ENCODE measurements at regions not wholly inside any gene's neighbourhood (a gene's known extent, or its start where the extent isn't known, plus 50 kb on each side); places are given as distances from the start of the nearest gene placed in this dataset.

- TF ChIP-seq TAF9B (IDR thresholded peaks at IDR 0.05; ENCODE audit: partially characterized antibody) (no peak), HDAC2 (IDR thresholded peaks at IDR 0.05) (no peak), PHF20 (IDR thresholded peaks at IDR 0.05; ENCODE audit: partially characterized antibody) (no peak), ZSCAN32 (CRISPR knock-in tag; IDR thresholded peaks at IDR 0.05) (no peak), LEF1 (IDR thresholded peaks at IDR 0.05) (no peak), ERF (CRISPR knock-in tag; IDR thresholded peaks at IDR 0.05) (no peak), ZBTB26 (CRISPR knock-in tag; IDR thresholded peaks at IDR 0.05) (peak; percentile 74; the same call in 1 of the 2 replicates), ZNF197 (CRISPR knock-in tag; IDR thresholded peaks at IDR 0.05; ENCODE audit: low read depth) (peak; percentile 89), SIRT6 (IDR thresholded peaks at IDR 0.05; ENCODE audit: low read depth, low read length) (no peak), GABPB1 (CRISPR knock-in tag; IDR thresholded peaks at IDR 0.05) (no peak), CHAMP1 (IDR thresholded peaks at IDR 0.05) (no peak), IRF9 (tag; IDR thresholded peaks at IDR 0.05) (peak; percentile 82)
- TF ChIP-seq, protein P1, sequence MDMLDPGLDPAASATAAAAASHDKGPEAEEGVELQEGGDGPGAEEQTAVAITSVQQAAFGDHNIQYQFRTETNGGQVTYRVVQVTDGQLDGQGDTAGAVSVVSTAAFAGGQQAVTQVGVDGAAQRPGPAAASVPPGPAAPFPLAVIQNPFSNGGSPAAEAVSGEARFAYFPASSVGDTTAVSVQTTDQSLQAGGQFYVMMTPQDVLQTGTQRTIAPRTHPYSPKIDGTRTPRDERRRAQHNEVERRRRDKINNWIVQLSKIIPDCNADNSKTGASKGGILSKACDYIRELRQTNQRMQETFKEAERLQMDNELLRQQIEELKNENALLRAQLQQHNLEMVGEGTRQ (CRISPR knock-in tag; IDR thresholded peaks at IDR 0.05), result no peak
- TF ChIP-seq, protein P2, sequence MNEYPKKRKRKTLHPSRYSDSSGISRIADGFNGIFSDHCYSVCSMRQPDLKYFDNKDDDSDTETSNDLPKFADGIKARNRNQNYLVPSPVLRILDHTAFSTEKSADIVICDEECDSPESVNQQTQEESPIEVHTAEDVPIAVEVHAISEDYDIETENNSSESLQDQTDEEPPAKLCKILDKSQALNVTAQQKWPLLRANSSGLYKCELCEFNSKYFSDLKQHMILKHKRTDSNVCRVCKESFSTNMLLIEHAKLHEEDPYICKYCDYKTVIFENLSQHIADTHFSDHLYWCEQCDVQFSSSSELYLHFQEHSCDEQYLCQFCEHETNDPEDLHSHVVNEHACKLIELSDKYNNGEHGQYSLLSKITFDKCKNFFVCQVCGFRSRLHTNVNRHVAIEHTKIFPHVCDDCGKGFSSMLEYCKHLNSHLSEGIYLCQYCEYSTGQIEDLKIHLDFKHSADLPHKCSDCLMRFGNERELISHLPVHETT (CRISPR knock-in tag; conservative IDR thresholded peaks at IDR 0.05 in 1 of 2, IDR thresholded peaks at IDR 0.05 in 1 of 2), result peak in 1 of 2 experiments; percentile 89; a peak in 2 of 4 replicates
- TF ChIP-seq, protein P3, sequence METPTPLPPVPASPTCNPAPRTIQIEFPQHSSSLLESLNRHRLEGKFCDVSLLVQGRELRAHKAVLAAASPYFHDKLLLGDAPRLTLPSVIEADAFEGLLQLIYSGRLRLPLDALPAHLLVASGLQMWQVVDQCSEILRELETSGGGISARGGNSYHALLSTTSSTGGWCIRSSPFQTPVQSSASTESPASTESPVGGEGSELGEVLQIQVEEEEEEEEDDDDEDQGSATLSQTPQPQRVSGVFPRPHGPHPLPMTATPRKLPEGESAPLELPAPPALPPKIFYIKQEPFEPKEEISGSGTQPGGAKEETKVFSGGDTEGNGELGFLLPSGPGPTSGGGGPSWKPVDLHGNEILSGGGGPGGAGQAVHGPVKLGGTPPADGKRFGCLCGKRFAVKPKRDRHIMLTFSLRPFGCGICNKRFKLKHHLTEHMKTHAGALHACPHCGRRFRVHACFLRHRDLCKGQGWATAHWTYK (CRISPR knock-in tag; IDR thresholded peaks at IDR 0.05), result peak; percentile 85; the same call in 1 of the 2 replicates
Measured at GRCh38 chr5:68628082-68628814, 412.7 kb downstream of the PIK3R1 start (continued).

Measured in K562 (cell line).